Stimulated activated CD8-positive, alpha-beta memory T cell treated with anti-CD3 and anti-CD28 coated beads, Interleukin-15, amount 100 ng/mL, for 48 hours (primary cell): ENCODE measurements at regions not wholly inside any gene's neighbourhood (a gene's known extent, or its start where the extent isn't known, plus 50 kb on each side); places are given as distances from the start of the nearest gene placed in this dataset.

Experiments
- DNase-seq, 2 donors: peaks; one replicate each; pipeline ENCODE4 v3.0.0-alpha.2; 2020; ENCODE audit warnings: low read depth in 2 of 2

GRCh38 chr1:221459558-221459957 is 282.3 kb downstream of the DUSP10 start:
- no peak for DNase-seq

- no peak for DNase-seq
These were observed 279.5 kb downstream of the DUSP10 start for GRCh38 chr1:221462345-221462744.

- DNase-seq, result no peak
These were observed 273.3 kb downstream of the DUSP10 start for GRCh38 chr1:221468546-221468945.

GRCh38 chr1:221469476-221469875 is 272.4 kb downstream of the DUSP10 start:
- no peak for DNase-seq

- no peak for DNase-seq
These were observed 271.7 kb downstream of the DUSP10 start for GRCh38 chr1:221470000-221470698.

- DNase-seq, result no peak
These were observed 268.5 kb downstream of the DUSP10 start for GRCh38 chr1:221473411-221473810.

- no peak for DNase-seq
These were observed 264.6 kb downstream of the DUSP10 start for GRCh38 chr1:221477252-221477651.

GRCh38 chr1:221478050-221478949 is 263.6 kb downstream of the DUSP10 start:
- peak; percentile 21 to 29 for DNase-seq

GRCh38 chr1:221487781-221488524 is 253.9 kb downstream of the DUSP10 start:
- no peak for DNase-seq

GRCh38 chr1:221488550-221488949 is 253.3 kb downstream of the DUSP10 start:
- no peak for DNase-seq

GRCh38 chr1:221494670-221495069 is 247.2 kb downstream of the DUSP10 start:
- no peak for DNase-seq

- no peak for DNase-seq
These were observed 244.8 kb downstream of the DUSP10 start for GRCh38 chr1:221497046-221497445.

- DNase-seq, result no peak
These were observed 238.6 kb downstream of the DUSP10 start for GRCh38 chr1:221503268-221503667.

- no peak for DNase-seq
These were observed 232.1 kb downstream of the DUSP10 start for GRCh38 chr1:221509575-221510355.

- DNase-seq, result no peak
These were observed 230.9 kb downstream of the DUSP10 start for GRCh38 chr1:221510793-221511503.

- DNase-seq, result no peak
These were observed 230.1 kb downstream of the DUSP10 start for GRCh38 chr1:221511797-221512196.

GRCh38 chr1:221514806-221515205 is 227.1 kb downstream of the DUSP10 start:
- DNase-seq, result no peak

- DNase-seq, result no peak
These were observed 226.4 kb downstream of the DUSP10 start for GRCh38 chr1:221515496-221515895.

- no peak for DNase-seq
These were observed 223.9 kb downstream of the DUSP10 start for GRCh38 chr1:221517961-221518360.

- DNase-seq, result no peak
These were observed 221.6 kb downstream of the DUSP10 start for GRCh38 chr1:221520250-221520649.

- no peak for DNase-seq
These were observed 220.2 kb downstream of the DUSP10 start for GRCh38 chr1:221521686-221522085.
